B cell (primary cell): ENCODE measurements at regions not wholly inside any gene's neighbourhood (a gene's known extent, or its start where the extent isn't known, plus 50 kb on each side); places are given as distances from the start of the nearest gene placed in this dataset.

Experiments used
- ATAC-seq: fragments of 200-7000 bp; cut with Tn5 transposase; one replicate; pipeline ENCODE4 v1.10.0; 2021; ENCODE audit warnings: low read depth, mild to moderate bottlenecking, moderate number of reproducible peaks, moderate library complexity
- CTCF ChIA-PET: fragments of 350-600 bp; sonication (Branson Sonifier 250); formaldehyde crosslinking; loops from one replicate; lab custom pipeline; 2021; ENCODE audit warnings: antibody characterized with exemption, inconsistent platforms; lab: Charles Lee
- POLR2A ChIA-PET: fragments of 350-600 bp; sonication (Branson Sonifier 250); formaldehyde crosslinking; loops from one replicate; lab custom pipeline; 2021; ENCODE audit warnings: antibody characterized with exemption; lab: Charles Lee
- DNase-seq: peaks from one replicate; pipeline ENCODE4 v3.0.0; 2013
- H2AFZ ChIP-seq: 2 replicates; pipeline ENCODE4 v1.6.1; 2012; ENCODE audit warnings: mild to moderate bottlenecking, low read depth, low read length; ENCODE audit not compliant: insufficient read depth, poor library complexity, severe bottlenecking
- H3K27ac ChIP-seq, 2 donors: 1 replicate in 1 of 2; 2 replicates in 1 of 2; pipeline ENCODE4 v1.5.1; 2012 to 2013; ENCODE audit warnings: low read length in 2 of 2, mild to moderate bottlenecking in 2 of 2, moderate library complexity in 1 of 2
- H3K27me3 ChIP-seq, 4 experiments: fragments of 200-600 bp in 1 of 4; sonication (generic) in 1 of 4; replicated peaks in 1 of 4; 1 replicate in 2 of 4; 2 replicates in 2 of 4; pipeline versions ENCODE4 v1.6.1 to v1.7.0; 2013 to 2016; ENCODE audit warnings: low read length in 3 of 4, mild to moderate bottlenecking in 2 of 4, mixed read lengths in 1 of 4, moderate library complexity in 1 of 4; ENCODE audit not compliant: insufficient read depth in 4 of 4, control insufficient read depth in 3 of 4; ENCODE audit errors: control extremely low read depth in 1 of 4
- H3K36me3 ChIP-seq, 2 experiments: replicated peaks in 1 of 2; 1 replicate in 1 of 2; 2 replicates in 1 of 2; pipeline versions ENCODE4 v1.6.1 to v1.7.1; 2013; ENCODE audit warnings: low read length in 1 of 2; ENCODE audit not compliant: insufficient read depth in 2 of 2, control insufficient read depth in 1 of 2; ENCODE audit errors: control extremely low read depth in 1 of 2, extremely low read depth in 1 of 2
- H3K4me1 ChIP-seq, 2 donors: fragments of 200-600 bp in 1 of 2; sonication (generic) in 1 of 2; 1 replicate in 1 of 2; 2 replicates in 1 of 2; pipeline versions ENCODE4 v1.5.1 to v1.6.1; 2013 to 2017; ENCODE audit warnings: low read length in 2 of 2; ENCODE audit not compliant: control insufficient read depth in 2 of 2, insufficient read depth in 2 of 2
- H3K4me2 ChIP-seq: replicated peaks from 2 replicates; pipeline ENCODE3; 2012; ENCODE audit warnings: mild to moderate bottlenecking, low read depth, low read length; ENCODE audit not compliant: poor library complexity, severe bottlenecking
- H3K4me3 ChIP-seq, 5 experiments: fragments of 200-600 bp in 1 of 5; sonication (generic) in 1 of 5; 1 replicate in 3 of 5; 2 replicates in 2 of 5; pipeline versions ENCODE4 v1.5.1 to v1.7.0; 2011 to 2016; ENCODE audit warnings: low read length in 4 of 5, mild to moderate bottlenecking in 4 of 5, low read depth in 2 of 5, control low read depth in 1 of 5, moderate library complexity in 1 of 5; ENCODE audit not compliant: insufficient read depth in 1 of 5; ENCODE audit errors: control extremely low read depth in 1 of 5, extremely low read depth in 1 of 5
- H3K79me2 ChIP-seq: fragments of 200-600 bp; sonication (generic); one replicate; pipeline ENCODE4 v1.6.0; 2016; ENCODE audit warnings: low read length; ENCODE audit not compliant: control insufficient read depth, insufficient read depth
- H3K9ac ChIP-seq: fragments of 200-600 bp; sonication (generic); 2 replicates; pipeline ENCODE4 v1.6.1; 2017; ENCODE audit warnings: mild to moderate bottlenecking, low read length, moderate library complexity
- H3K9me3 ChIP-seq, 3 donors: one replicate each; pipeline versions ENCODE4 v1.6.1 to v1.7.1; 2013; ENCODE audit warnings: low read length in 2 of 3; ENCODE audit not compliant: control insufficient read depth in 2 of 3, insufficient read depth in 1 of 3; ENCODE audit errors: control extremely low read depth in 1 of 3
- H4K20me1 ChIP-seq: 2 replicates; pipeline ENCODE4 v1.6.0; 2012; ENCODE audit warnings: mild to moderate bottlenecking, low read length; ENCODE audit not compliant: insufficient read depth, control insufficient read depth, poor library complexity, severe bottlenecking
- H3K27ac Mint-ChIP-seq: one replicate; pipeline ENCODE4 v1.8.0; 2021; ENCODE audit warnings: mixed read lengths
- H3K27me3 Mint-ChIP-seq: one replicate; pipeline ENCODE4 v1.8.0; 2021; ENCODE audit warnings: mixed read lengths
- H3K4me1 Mint-ChIP-seq: one replicate; pipeline ENCODE4 v1.8.0; 2021; ENCODE audit warnings: mixed read lengths
- H3K4me3 Mint-ChIP-seq: one replicate; pipeline ENCODE4 v1.8.0; 2021; ENCODE audit warnings: mixed read lengths
- H3K9me3 Mint-ChIP-seq: one replicate; pipeline ENCODE4 v1.8.0; 2022; ENCODE audit warnings: mixed read lengths; ENCODE audit not compliant: insufficient read depth
- EZH2 ChIP-seq: IDR thresholded peaks from 2 replicates; pipeline ENCODE4 v1.6.1; 2012; ENCODE audit warnings: borderline replicate concordance, low read depth, mild to moderate bottlenecking, moderate library complexity, low read length; ENCODE audit not compliant: insufficient read depth, poor library complexity, severe bottlenecking
- WGBS: methylation state at CpG from one replicate; pipeline ENCODE4 v1.1.5; 2013; ENCODE audit warnings: missing lambda C conversion rate; ENCODE audit not compliant: insufficient coverage; 5-methylcytosine and 5-hydroxymethylcytosine counted together
- intact Hi-C: fragments of 100-400 bp; cut with micrococcal nuclease; formaldehyde crosslinking; loops from one replicate; pipeline ENCODE4 v1.10.0; 2022
- TF ChIP-seq, protein P1 (sequence below): fragments of 200-600 bp; IDR thresholded peaks from one replicate; pipeline ENCODE4 v1.8.0; 2022; ENCODE audit warnings: antibody characterized with exemption, mild to moderate bottlenecking

DNA sequence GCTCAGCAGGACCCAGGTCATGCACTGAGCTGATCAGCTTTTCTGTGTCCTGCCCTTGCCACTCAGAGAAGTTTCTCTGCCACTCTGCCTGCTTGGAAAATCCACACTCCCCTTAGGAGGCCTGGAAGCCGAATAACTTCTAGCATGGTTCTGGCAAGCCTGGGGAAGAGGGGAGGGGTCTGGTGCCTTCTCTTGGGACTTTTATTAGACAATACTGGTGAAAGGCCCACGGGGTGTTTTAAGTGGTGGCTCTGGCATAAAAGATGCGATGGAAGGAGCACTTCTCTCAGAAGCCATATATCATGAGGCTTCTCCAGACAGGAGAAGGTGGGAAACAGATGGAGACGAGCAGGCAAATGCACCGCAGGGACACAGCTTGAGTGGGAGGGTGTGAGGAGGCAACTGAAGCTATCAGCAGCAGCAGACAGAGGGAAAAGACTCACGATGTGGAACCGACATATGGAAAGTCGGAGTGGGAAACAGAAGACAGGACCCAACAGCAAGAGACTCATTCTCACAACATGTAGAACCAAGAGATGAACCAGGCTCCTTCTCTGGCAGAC lies 141.8 kb upstream of the CTNNA2 start:
- Histone ChIP-seq H3K79me2 (no peaks in the 10 kb centered on the region), H3K9ac (no peak overlapping the region), H3K4me3 (no peak overlapping the region), H4K20me1 (no peaks in the 10 kb centered on the region), H2AFZ (no peak overlapping the region), H3K4me2 (no peak overlapping the region), H3K27me3 (no peaks in the 10 kb centered on the region), H3K4me1 (no peaks in the 10 kb centered on the region), H3K36me3 (no peaks in the 10 kb centered on the region), H3K27ac (no peak overlapping the region), H3K9me3 (peaks cover 0 to 10% (median 0%) of the 10 kb centered on the region in 3 donors)
- ATAC-seq (no peak), DNase-seq (no peak)
- ChIA-PET POLR2A (no interaction called here), CTCF (no interaction called here)
- Mint-ChIP-seq H3K27ac (no peak overlapping the region), H3K27me3 (no peaks in the 10 kb centered on the region), H3K4me1 (no peaks in the 10 kb centered on the region), H3K9me3 (peaks cover 11% of the 10 kb centered on the region), H3K4me3 (no peak overlapping the region)
- TF ChIP-seq, protein P1, sequence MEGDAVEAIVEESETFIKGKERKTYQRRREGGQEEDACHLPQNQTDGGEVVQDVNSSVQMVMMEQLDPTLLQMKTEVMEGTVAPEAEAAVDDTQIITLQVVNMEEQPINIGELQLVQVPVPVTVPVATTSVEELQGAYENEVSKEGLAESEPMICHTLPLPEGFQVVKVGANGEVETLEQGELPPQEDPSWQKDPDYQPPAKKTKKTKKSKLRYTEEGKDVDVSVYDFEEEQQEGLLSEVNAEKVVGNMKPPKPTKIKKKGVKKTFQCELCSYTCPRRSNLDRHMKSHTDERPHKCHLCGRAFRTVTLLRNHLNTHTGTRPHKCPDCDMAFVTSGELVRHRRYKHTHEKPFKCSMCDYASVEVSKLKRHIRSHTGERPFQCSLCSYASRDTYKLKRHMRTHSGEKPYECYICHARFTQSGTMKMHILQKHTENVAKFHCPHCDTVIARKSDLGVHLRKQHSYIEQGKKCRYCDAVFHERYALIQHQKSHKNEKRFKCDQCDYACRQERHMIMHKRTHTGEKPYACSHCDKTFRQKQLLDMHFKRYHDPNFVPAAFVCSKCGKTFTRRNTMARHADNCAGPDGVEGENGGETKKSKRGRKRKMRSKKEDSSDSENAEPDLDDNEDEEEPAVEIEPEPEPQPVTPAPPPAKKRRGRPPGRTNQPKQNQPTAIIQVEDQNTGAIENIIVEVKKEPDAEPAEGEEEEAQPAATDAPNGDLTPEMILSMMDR = no peak
- TF ChIP-seq EZH2 = no peak
- intact Hi-C loops = no loop called here
- 78% methylated on average over 4 of the region's 8 CpGs for WGBS

DNA sequence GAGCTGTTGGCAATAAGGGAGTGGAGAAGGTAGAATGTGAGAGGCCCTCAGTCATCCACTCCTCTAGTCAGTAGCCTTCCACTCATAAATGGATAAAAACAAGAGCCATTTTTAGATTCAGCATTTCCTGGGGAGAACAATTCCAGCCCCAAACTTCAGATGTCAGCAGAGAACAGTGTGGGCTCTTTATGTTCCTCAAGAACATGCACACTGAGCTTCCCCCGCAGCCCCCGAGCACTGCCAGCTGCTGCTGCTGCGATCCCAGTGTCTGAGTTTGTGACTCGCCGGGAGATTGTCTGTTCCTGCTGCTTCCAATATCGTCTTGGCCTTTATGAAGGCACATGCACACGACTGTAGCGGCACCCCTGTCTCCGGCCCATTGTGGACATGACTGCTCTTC lies 143.7 kb upstream of the CTNNA2 start:
- no peaks in the 10 kb centered on the region for H3K36me3 ChIP-seq
- peaks cover 3% of the 10 kb centered on the region for H3K9me3 Mint-ChIP-seq
- no peaks in the 10 kb centered on the region for H4K20me1 ChIP-seq
- no peaks in the 10 kb centered on the region for H3K4me1 ChIP-seq
- no peak overlapping the region for H3K4me2 ChIP-seq
- no peaks in the 10 kb centered on the region for H3K27me3 Mint-ChIP-seq
- 92% methylated on average over 9 of the region's 9 CpGs for WGBS
- H3K79me2 ChIP-seq = no peaks in the 10 kb centered on the region
- H3K27me3 ChIP-seq = no peaks in the 10 kb centered on the region
- ChIA-PET POLR2A (no interaction called here), CTCF (interaction anchor here (1.2 kb wide), 1 partner anchor 8 kb away, joined by 3 read pairs; no protein-coding TSS in a partner anchor)
- H3K4me3 Mint-ChIP-seq = no peak overlapping the region
- DNase-seq = no peak
- ATAC-seq = no peak
- no peak overlapping the region for H3K9ac ChIP-seq
- peaks cover 0 to 10% (median 0%) of the 10 kb centered on the region in 3 donors for H3K9me3 ChIP-seq
- TF ChIP-seq EZH2 = no peak
- TF ChIP-seq, protein P1 = no peak
- H3K27ac Mint-ChIP-seq = no peak overlapping the region
- no peak overlapping the region for H3K4me3 ChIP-seq
- intact Hi-C loops = no loop called here
- no peak overlapping the region for H2AFZ ChIP-seq
- no peak overlapping the region for H3K27ac ChIP-seq
- H3K4me1 Mint-ChIP-seq = no peaks in the 10 kb centered on the region
